ENCODE measurements at regions not wholly inside any gene's neighbourhood (a gene's known extent, or its start where the extent isn't known, plus 50 kb on each side); places are given as distances from the start of the nearest gene placed in this dataset.
"Not testable (repeated sequence)": the region's sequence is repeated elsewhere in the genome, so short reads cannot be mapped to it uniquely, and the experiment has no call there.

- Histone ChIP-seq H3K4me1 (ENCODE audit: insufficient read depth, low read length, poor library complexity, severe bottlenecking) (no peaks in the 10 kb centered on the region), H3K4me3 (ENCODE audit: low read depth, low read length, poor library complexity, severe bottlenecking) (no peak overlapping the region), H3K36me3 (ENCODE audit: insufficient read depth, low read length, poor library complexity, severe bottlenecking) (no peaks in the 10 kb centered on the region), H3K27me3 (replicated peaks; ENCODE audit: insufficient read depth, low read depth, low read length, poor library complexity) (no peaks in the 10 kb centered on the region), H3K27ac (ENCODE audit: low read depth, low read length, poor library complexity, severe bottlenecking) (no peak overlapping the region), H3K9me3 (ENCODE audit: low read depth, low read length, poor library complexity, severe bottlenecking) (no peaks in the 10 kb centered on the region)
- intact Hi-C loops (cut with micrococcal nuclease; ENCODE audit: unreplicated experiment): no loop called here
- TF ChIP-seq EZH2 (IDR thresholded peaks at IDR 0.05; ENCODE audit: borderline replicate concordance, low read depth, low read length, poor library complexity, severe bottlenecking): no peak
- TF ChIP-seq CTCF (conservative IDR thresholded peaks at IDR 0.05; ENCODE audit: low read depth, low read length): no peak
- no peak for DNase-seq (ENCODE audit: low spot score)
- ChIA-PET POLR2A (ENCODE audit: low non-redundant PET) (no interaction called here), CTCF (no interaction called here)
- no TSS peak for BruUV-seq (replicated peaks)
These were observed 481.0 kb upstream of the SOX9 start for GRCh38 chr17:71639865-71640264.

GRCh38 chr17:71646890-71647289, 473.9 kb upstream of the SOX9 start:
- POLR2A ChIA-PET (ENCODE audit: low non-redundant PET); CTCF ChIA-PET; H3K27me3 ChIP-seq (replicated peaks; ENCODE audit: insufficient read depth, low read depth, low read length, poor library complexity); H3K4me3 ChIP-seq (ENCODE audit: low read depth, low read length, poor library complexity, severe bottlenecking); H3K4me1 ChIP-seq (ENCODE audit: insufficient read depth, low read length, poor library complexity, severe bottlenecking); H3K9me3 ChIP-seq (ENCODE audit: low read depth, low read length, poor library complexity, severe bottlenecking); DNase-seq (ENCODE audit: low spot score); intact Hi-C loops (cut with micrococcal nuclease; ENCODE audit: unreplicated experiment); H3K36me3 ChIP-seq (ENCODE audit: insufficient read depth, low read length, poor library complexity, severe bottlenecking); H3K27ac ChIP-seq (ENCODE audit: low read depth, low read length, poor library complexity, severe bottlenecking); BruUV-seq (replicated peaks): not testable (repeated sequence)

GRCh38 chr17:71648342-71648741, 472.5 kb upstream of the SOX9 start:
- H3K27ac ChIP-seq (ENCODE audit: low read depth, low read length, poor library complexity, severe bottlenecking); H3K4me3 ChIP-seq (ENCODE audit: low read depth, low read length, poor library complexity, severe bottlenecking); BruUV-seq (replicated peaks); H3K9me3 ChIP-seq (ENCODE audit: low read depth, low read length, poor library complexity, severe bottlenecking); H3K27me3 ChIP-seq (replicated peaks; ENCODE audit: insufficient read depth, low read depth, low read length, poor library complexity); H3K36me3 ChIP-seq (ENCODE audit: insufficient read depth, low read length, poor library complexity, severe bottlenecking); intact Hi-C loops (cut with micrococcal nuclease; ENCODE audit: unreplicated experiment); H3K4me1 ChIP-seq (ENCODE audit: insufficient read depth, low read length, poor library complexity, severe bottlenecking); CTCF ChIA-PET; DNase-seq (ENCODE audit: low spot score); POLR2A ChIA-PET (ENCODE audit: low non-redundant PET): not testable (repeated sequence)

- ChIA-PET CTCF (interaction anchor here (0.7 kb wide), 1 partner anchor 907 kb away, joined by 4 read pairs; no protein-coding TSS in a partner anchor), POLR2A (ENCODE audit: low non-redundant PET) (no interaction called here)
- no peaks in the 10 kb centered on the region for H3K36me3 ChIP-seq (ENCODE audit: insufficient read depth, low read length, poor library complexity, severe bottlenecking)
- H3K4me3 ChIP-seq (ENCODE audit: low read depth, low read length, poor library complexity, severe bottlenecking): no peak overlapping the region
- H3K27me3 ChIP-seq (replicated peaks; ENCODE audit: insufficient read depth, low read depth, low read length, poor library complexity): no peaks in the 10 kb centered on the region
- BruUV-seq (replicated peaks): no TSS peak
- H3K4me1 ChIP-seq (ENCODE audit: insufficient read depth, low read length, poor library complexity, severe bottlenecking): no peaks in the 10 kb centered on the region
- no peak for TF ChIP-seq EZH2 (IDR thresholded peaks at IDR 0.05; ENCODE audit: borderline replicate concordance, low read depth, low read length, poor library complexity, severe bottlenecking)
- no peak for TF ChIP-seq CTCF (conservative IDR thresholded peaks at IDR 0.05; ENCODE audit: low read depth, low read length)
- DNase-seq (ENCODE audit: low spot score): no peak
- no peaks in the 10 kb centered on the region for H3K9me3 ChIP-seq (ENCODE audit: low read depth, low read length, poor library complexity, severe bottlenecking)
- no peak overlapping the region for H3K27ac ChIP-seq (ENCODE audit: low read depth, low read length, poor library complexity, severe bottlenecking)
- intact Hi-C loops (cut with micrococcal nuclease; ENCODE audit: unreplicated experiment): no loop called here
These were observed 470.9 kb upstream of the SOX9 start for GRCh38 chr17:71649941-71650350.
